Mucosa of descending colon (tissue), 3 donors: ENCODE measurements at regions not wholly inside any gene's neighbourhood (a gene's known extent, or its start where the extent isn't known, plus 50 kb on each side); places are given as distances from the start of the nearest gene placed in this dataset.

Experiments used
- ATAC-seq: fragments of 200-7000 bp; cut with Tn5 transposase; one replicate; pipeline ENCODE4 v1.9.1; 2020; ENCODE audit warnings: mild to moderate bottlenecking, moderate library complexity
- DNase-seq, 3 donors: peaks; one replicate each; pipeline ENCODE4 v3.0.0-alpha.2; 2020
- H3K36me3 ChIP-seq: fragments of 200-600 bp; one replicate; pipeline ENCODE4 v1.8.0; 2021; ENCODE audit warnings: low read depth, mild to moderate bottlenecking
- H3K4me1 ChIP-seq: fragments of 200-600 bp; one replicate; pipeline ENCODE4 v1.8.0; 2021; ENCODE audit warnings: low read depth, mild to moderate bottlenecking
- H3K4me3 ChIP-seq: fragments of 200-600 bp; one replicate; pipeline ENCODE4 v1.8.0; 2021; ENCODE audit warnings: mild to moderate bottlenecking
- H3K9me3 ChIP-seq: fragments of 200-600 bp; one replicate; pipeline ENCODE4 v1.8.0; 2021; ENCODE audit warnings: mild to moderate bottlenecking
- CTCF ChIP-seq: fragments of 200-600 bp; IDR thresholded peaks from one replicate; pipeline ENCODE4 v1.8.0; 2022; ENCODE audit warnings: antibody characterized with exemption, mild to moderate bottlenecking
- intact Hi-C, 2 donors: fragments of 100-400 bp; cut with DNase I in 1 of 2; cut with micrococcal nuclease in 1 of 2; formaldehyde crosslinking; loops; one replicate each; pipeline versions ENCODE4 v1.11.0 to v1.11.1; 2022; cut with DNase I, micrococcal nuclease
- donor health status: DM: no; HTN: no; CAD: no; lungs with moderate emphysema.
- donor health status: DM: no; HTN: no; CAD: no.
- donor health status: DM: no; HTN: yes; CAD: no.

- DNase-seq (peak in 1 of 3 donors; percentile 51), ATAC-seq (peak; percentile 82)
- Histone ChIP-seq H3K4me1 (peaks cover 4% of the 10 kb centered on the region), H3K36me3 (no peaks in the 10 kb centered on the region), H3K4me3 (no peak overlapping the region), H3K9me3 (no peaks in the 10 kb centered on the region)
- TF ChIP-seq CTCF, result no peak
- intact Hi-C loops, result no loop called here
Measured at GRCh38 chr15:39153716-39154115, 427.2 kb upstream of the THBS1 start.

GRCh38 chr15:39154227-39154638 is 426.6 kb upstream of the THBS1 start:
- DNase-seq (peak in 2 of 3 donors; percentile 29 to 50), ATAC-seq (peak; percentile 91)
- peak; percentile 20 for TF ChIP-seq CTCF
- intact Hi-C loops, result no loop called here
- H3K36me3 ChIP-seq, result no peaks in the 10 kb centered on the region
- H3K9me3 ChIP-seq, result no peaks in the 10 kb centered on the region
- H3K4me3 ChIP-seq, result no peak overlapping the region
- peaks cover 4% of the 10 kb centered on the region for H3K4me1 ChIP-seq

GRCh38 chr15:39154776-39155175 is 426.1 kb upstream of the THBS1 start:
- no peak for DNase-seq
- H3K36me3 ChIP-seq, result no peaks in the 10 kb centered on the region
- H3K4me1 ChIP-seq, result peaks cover 4% of the 10 kb centered on the region
- no peak overlapping the region for H3K4me3 ChIP-seq
- H3K9me3 ChIP-seq, result no peaks in the 10 kb centered on the region
- intact Hi-C loops, result no loop called here
- no peak for TF ChIP-seq CTCF
- ATAC-seq, result no peak

GRCh38 chr15:39156166-39156565 is 424.7 kb upstream of the THBS1 start:
- no peak for TF ChIP-seq CTCF
- DNase-seq, result no peak
- Histone ChIP-seq H3K4me1 (peaks cover 4% of the 10 kb centered on the region), H3K36me3 (no peaks in the 10 kb centered on the region), H3K9me3 (no peaks in the 10 kb centered on the region), H3K4me3 (no peak overlapping the region)
- intact Hi-C loops, result no loop called here
- no peak for ATAC-seq

- no peak overlapping the region for H3K4me3 ChIP-seq
- H3K9me3 ChIP-seq, result no peaks in the 10 kb centered on the region
- no peaks in the 10 kb centered on the region for H3K36me3 ChIP-seq
- no peak for DNase-seq
- ATAC-seq, result no peak
- intact Hi-C loops, result no loop called here
- peaks cover 4% of the 10 kb centered on the region for H3K4me1 ChIP-seq
- TF ChIP-seq CTCF, result no peak
Measured at GRCh38 chr15:39156646-39157250, 424.1 kb upstream of the THBS1 start.

- H3K4me3 ChIP-seq, result no peak overlapping the region
- peaks cover 4% of the 10 kb centered on the region for H3K4me1 ChIP-seq
- no peak for TF ChIP-seq CTCF
- H3K9me3 ChIP-seq, result no peaks in the 10 kb centered on the region
- intact Hi-C loops, result no loop called here
- DNase-seq (no peak), ATAC-seq (no peak)
- H3K36me3 ChIP-seq, result no peaks in the 10 kb centered on the region
Measured at GRCh38 chr15:39157882-39158281, 423.0 kb upstream of the THBS1 start.
